NCI-H2107 (cell line): ENCODE measurements at regions not wholly inside any gene's neighbourhood (a gene's known extent, or its start where the extent isn't known, plus 50 kb on each side); places are given as distances from the start of the nearest gene placed in this dataset.

Experiments used
- DNase-seq: peaks from one replicate; lab custom pipeline; 2025; lab: John Stamatoyannopoulos, UW

DNA sequence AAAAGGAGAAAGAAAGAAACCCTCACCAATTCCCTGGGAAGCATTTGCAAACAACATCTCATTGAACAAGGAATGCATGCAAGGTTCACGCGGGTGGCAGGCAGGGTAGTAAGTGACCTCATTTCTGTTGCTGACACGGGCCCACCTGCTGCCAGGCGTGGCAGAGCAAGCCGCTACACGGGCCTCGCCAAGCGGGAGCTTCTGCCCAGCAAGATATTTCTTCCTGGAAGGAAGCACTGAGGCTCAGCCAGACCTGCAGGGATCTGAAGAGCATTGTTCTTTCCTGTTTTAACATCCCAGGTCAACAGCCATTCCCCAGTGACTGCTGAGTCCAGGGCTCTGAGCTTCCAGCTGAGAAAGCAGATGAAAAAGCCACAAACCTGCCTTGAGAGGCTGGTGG lies 91.9 kb upstream of the IGSF21 start:
- no peak for DNase-seq

DNA sequence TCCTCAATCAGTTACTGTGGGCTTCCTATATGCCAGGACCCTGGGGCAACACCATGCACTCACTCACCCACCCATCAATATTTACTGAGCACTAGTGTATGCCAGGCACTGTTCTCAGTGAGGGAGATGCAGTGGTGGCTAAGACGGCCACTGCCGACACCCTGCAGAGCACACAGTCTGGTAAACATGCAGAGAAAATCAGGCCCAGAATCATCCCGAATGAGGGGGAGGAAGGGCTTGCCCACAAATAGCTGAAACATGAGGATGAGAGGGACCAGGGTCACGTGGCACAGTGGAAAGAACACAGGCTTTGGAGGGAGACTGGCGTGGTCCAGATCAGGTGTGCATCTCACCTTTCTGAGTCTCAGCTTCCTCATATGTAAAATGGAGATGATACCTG lies 89.2 kb upstream of the IGSF21 start:
- peak; percentile 43 for DNase-seq

DNA sequence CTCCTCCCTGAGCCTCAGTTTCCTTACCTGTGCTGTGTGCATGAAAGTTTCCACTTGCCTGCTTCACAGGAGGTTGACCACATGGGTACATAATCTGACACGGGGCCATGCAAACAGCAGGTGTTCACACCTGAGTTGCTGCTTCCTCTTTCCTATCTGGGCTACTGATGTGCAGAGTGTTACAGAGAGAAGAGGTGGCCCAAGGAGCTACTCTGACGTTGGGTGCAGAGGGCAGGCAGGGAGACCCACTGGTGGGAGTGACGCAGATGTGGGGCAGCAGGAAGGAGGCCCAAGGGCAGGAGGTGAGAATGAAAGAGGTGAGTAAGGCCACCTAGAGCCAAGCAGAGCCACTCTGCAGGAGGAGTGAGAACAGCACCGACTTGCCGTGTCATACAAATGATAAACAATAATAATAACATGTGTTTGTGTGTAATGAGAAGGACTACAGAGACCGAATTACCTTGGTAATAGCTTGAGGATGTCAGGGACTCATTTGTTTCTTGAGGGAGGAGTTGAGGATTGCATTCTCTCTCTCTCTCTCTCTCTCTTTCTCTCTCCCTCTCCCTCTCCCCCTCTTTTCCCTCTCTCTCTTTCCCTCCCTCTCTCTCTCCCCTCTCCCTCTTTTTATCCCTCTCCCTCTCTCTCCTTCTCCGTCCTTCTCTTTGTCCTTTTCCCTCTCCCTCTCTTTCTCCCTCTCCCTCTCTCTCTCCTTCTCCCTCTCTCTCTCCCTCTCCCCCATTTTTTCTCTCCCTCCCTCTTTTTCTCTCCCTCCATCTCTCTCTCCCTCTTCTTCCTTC lies 87.4 kb upstream of the IGSF21 start:
- no peak for DNase-seq

DNA sequence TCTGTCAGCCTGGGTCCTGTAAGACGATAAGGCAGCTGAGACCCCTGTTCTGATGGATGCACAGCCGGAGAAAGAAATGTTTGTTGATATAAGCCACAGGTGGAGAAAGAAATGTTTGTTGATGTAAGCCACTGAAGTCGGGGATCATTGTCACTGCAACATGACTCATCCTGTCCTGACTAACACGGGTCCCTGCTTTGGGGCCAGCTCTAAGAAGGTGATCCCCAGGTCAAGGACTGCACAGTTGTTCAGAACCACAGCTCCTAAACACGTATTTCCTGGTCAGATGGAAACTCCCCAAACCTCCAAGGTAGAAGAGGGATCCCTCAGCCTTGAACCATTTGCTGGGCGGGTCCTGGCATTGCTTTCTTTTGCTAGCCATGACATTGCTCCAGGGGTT lies 86.4 kb upstream of the IGSF21 start:
- no peak for DNase-seq

DNA sequence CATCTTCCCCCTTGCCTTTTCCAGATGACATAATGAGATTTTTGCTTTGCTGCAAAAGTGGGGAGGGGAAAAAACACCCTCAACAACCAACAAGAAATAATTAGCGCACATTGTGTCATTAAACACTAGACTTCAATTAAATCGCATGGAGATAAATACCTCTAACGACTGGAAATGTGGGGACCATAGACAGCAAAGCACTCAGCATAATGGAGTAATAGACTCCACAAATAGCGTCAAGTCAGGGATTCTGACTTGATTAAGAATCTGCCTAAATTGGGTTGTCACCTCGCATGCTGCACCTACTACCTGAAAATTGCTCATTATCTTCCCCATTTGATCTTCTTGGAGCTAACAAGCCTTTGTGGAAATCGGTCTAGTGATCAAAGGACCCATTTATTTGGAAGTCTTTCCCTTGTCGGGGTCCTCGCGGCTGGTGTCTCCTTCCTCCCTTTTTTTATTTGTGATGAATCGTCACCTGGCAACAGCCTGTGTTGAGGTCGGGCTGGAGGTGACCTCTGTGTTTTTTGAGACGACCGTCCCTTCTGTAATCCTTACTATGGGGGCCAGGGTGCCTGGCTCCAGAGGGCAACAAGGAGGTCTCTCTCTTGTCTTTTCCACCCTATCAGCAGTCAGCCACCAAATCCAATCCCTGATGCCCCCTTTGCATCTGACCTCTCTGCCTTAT lies 75.3 kb upstream of the IGSF21 start:
- DNase-seq = no peak

DNA sequence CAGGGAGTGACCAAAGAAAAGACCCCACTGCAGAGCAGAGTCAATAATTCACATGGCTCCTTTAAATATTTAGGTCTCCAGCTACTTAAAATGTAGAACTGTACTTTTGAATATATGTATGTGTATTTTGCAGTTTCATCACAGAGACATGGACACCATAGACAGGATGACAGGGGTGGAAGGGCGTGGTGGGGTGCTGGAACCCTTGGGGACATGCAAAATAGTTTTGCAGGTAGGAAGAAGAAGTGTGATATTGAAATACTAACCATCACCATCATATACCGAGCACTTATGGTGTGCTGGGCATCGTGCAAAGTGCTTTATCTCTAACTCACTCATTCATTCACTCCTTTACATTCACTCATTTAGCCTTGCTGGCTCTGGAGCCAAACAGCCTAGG lies 72.5 kb upstream of the IGSF21 start:
- no peak for DNase-seq

DNA sequence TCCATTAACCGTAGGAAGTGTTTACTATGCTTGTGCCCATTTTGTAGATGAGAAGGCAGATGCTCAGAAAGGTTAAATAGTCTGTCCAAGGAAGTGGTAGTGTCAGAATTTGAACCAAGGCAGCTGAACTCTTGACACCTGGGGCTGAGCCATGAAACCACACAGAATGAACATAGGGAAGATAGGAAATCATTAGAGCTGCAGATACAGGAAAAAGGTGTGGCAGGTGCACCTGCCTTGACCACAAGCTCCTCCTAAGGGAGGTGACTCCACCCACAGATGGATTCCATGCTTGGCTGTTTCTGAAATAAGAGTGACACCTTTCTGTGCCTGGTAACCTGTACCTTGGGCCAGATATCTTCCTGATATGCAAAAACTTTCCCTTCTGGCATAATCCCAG lies 69.9 kb upstream of the IGSF21 start:
- DNase-seq = no peak

DNA sequence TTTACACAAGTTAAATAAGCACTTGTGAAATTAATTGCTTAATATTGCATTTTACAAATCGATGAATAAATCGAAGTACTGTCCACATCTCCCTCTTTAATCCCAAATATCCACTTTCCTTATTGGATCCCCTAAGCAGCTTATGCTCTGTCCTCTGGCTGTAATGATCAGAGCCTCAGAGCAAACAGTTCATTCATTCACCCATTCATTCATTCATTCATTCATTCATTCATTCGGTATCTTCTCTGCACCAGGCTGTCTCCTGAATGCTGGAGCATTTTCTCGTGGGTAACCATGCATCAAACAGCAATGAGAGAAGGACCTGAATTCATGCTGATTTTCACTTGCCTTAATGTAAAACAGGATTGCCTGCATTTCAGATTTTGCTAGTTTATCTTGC lies 69.5 kb upstream of the IGSF21 start:
- DNase-seq = no peak

DNA sequence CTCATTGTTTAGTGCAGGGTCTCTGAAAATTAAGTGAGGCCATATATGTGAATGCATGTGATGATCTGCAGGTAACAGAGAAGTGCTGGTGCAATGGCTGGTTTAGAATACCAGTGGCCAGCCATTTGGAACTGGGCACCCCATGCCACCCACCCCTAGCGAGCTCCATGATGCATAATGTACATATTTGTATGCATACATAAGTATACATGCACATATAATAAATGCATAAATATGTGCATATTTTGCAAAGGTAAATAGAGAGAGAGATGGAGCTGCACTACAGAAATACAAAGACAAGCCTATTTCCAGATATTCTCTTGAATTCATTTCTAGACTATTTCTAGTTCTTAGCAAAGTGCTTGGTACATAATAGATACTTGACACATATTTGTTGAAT lies 68.5 kb upstream of the IGSF21 start:
- no peak for DNase-seq

DNA sequence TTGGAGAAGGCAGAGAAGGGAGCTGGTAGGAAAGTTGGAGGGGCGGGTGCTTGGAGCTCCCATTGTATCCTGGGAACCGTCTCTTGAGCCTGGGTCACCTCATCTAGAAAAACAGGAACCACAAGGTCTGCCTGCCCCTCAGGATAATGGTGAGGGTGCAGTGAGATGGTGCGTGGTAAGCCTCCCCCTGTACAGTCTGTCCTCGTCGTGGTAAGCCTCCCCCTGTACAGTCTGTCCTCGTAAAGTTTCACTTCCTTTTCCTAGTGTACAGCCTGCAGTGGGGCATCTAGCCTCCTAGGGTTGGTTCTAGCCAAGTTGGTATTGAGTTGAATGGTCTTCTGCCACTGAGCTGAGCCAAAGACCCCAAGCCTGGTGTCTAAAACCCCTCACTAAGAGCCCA lies 66.5 kb upstream of the IGSF21 start:
- no peak for DNase-seq

DNA sequence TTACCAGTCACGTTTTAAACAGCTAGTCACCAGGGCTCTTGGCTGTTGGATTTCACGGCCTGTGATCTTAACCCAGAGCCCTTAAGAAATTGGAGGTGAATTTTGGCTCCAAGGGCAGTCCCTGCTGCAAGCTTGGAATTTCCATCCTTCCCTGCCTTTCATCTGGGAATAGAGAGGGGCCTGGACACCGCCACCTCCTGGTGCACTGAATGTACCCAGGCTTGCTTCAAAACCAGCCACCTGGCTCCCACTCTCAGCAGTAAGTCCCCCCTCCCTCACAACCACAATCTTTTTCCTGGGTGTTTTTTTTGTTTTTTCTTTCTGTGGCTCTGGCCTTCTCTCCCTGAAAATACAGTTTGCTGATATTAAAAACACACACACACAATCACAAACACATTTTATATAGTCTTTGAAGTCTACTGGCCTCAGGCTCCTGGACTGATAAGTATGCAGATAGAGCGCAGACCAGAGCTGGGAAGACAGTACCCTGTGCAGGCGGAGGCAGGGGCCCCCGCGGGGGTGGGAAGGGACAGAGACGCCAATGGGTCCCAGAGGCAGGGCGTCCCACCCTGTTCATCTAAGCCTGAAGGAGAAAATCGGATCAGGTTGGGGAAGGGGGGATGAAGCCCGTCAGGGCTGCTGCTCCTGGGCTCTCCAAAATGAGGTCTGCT lies 65.8 kb upstream of the IGSF21 start:
- no peak for DNase-seq

DNA sequence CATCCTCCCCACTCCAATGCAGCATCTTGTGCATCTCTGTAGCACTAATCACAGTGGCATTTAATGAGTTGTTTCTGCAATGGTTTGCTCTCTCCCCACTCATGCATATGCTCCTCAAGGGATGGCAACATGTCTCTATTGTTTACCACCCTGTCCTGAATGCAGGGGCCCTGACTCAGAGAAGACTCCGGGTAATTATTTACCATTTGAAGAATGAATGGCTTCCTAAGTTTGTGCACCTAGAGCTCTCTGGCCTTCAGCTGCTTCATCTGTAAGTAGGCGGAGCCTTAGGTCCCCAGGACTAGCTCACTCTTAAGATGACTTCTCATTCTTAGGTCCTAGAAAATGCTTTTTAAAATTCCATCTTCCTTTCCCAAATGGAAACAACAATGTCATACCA lies 63.7 kb upstream of the IGSF21 start:
- no peak for DNase-seq

DNA sequence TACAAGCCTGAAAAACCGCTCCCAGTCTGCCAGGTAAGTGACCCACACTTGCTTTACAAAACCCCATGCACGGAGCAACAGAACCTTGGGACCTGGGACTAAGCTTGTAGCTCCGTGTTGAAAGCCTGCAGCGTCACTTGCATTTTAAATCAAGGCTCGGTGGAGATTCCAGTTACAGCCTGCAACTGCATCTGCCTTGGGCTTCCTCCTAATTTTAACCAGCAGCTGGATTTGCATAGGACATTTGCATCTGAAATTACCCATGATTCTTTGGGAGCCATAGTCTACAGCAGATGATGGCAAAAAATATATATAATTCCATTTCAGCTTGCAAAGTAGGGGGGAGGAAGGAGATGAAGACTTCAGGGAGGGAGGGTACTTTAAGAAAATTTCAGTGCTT lies 62.4 kb upstream of the IGSF21 start:
- no peak for DNase-seq

DNA sequence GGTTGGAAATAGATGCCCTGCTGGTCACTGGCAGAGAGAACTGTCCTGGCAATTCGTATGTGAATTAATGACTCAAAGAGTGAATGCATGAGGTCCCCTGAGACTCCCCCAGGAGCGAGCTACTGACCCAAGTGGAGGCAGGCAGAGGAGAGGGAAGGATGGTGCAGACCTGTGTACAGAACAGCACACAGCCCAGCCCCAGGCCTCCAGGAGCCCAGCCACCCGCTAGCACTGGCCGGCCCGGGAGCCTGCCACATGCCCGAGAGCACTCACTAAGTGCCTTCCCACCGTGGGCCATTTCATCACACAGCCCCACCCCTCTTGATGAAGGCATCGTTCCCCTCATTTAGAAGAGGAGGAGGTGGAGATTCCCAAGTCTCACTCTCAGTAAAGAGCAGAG lies 62.0 kb upstream of the IGSF21 start:
- no peak for DNase-seq

DNA sequence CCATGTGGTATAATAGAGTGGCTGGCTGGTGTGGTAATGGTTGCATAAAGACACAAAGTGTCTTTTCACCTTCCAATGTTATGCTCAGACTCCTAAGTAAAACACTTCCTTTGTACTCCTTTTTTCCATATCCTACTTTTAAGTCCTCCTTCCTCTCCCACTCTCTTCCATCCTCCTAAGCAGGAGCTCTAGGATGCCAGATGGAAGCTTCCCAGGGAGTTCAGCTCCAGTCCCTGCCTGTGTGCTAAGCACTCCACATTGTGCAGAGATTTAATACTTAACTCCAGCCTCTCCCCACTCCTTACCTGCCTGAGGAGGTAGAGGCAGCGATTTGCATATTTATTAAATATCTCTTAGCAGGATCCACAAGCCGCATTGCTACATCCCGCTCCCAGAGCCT lies 60.5 kb upstream of the IGSF21 start:
- DNase-seq = no peak

DNA sequence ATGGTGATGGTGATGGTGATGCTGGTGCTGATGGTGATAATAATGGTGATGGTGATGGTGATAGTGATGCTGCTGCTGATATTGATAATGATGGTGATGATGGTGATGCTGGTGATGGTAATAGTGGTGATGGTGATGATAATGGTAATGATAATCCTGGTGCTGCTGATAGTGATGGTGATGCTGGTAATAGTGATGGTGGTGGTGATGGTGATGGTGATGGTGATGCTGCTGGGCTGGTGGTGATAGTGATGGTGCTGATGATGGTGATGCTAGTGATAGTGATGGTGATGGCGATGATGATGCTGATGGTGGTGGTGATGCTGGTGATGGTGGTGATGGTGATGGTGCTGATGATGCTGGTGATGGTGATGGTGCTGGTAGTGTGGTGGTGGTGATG lies 58.4 kb upstream of the IGSF21 start:
- DNase-seq = no peak

DNA sequence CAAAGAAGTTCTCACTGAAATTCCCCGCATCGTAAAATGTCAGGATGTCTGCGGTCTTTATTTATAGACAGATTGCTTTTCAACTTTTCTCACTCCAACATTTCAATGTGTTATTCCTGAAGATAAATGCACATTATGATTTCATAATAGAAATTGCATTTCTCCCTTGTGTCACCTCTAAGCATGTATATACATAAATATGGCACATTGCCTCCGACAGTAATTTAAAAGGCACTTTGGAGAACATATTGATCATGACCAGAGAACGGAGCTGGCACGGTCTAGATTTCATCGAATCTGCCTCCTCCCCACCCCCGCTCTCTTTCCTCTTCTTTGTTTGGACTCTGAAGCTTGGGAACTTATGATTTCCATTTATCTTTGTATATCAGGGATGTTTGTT lies 54.9 kb upstream of the IGSF21 start:
- no peak for DNase-seq

DNA sequence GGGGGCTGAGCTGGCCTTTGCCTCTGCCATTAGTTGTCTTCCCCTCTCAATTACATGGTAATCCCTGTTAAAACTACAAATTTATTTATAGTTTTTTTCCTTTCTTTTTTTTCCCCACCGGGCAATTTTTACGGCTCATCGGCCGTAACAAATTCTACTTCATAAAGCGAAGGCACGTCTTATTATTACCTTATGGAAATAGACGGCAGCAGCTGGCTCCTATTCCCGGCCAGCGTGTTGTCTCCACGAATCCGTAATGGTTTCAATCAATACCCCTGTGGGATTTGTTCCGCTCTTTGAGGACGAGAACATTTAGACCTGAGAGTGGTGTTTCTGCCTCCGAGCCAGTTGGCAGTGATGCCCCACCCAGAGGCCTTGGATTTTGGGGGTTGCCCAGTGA lies 52.4 kb upstream of the IGSF21 start:
- DNase-seq = no peak

DNA sequence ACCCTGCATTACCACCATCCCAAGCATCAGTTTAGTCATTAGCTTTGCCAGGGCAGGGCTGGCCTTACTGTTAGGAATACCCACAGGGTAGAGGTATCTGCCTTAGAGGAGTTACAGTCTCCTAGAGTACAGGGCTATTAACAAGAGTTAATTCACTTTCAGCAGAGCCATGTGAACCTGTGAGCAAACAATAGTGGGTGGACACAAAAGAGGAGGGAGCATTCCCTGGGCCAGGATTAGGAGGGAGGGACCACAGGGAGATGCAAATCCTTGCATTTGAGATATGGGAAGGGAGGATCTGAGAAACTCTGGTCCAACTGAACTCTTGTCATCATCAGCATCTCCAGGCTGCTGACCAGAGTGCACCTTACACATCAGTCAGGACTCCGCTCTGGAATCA lies 51.1 kb upstream of the IGSF21 start:
- DNase-seq = no peak

DNA sequence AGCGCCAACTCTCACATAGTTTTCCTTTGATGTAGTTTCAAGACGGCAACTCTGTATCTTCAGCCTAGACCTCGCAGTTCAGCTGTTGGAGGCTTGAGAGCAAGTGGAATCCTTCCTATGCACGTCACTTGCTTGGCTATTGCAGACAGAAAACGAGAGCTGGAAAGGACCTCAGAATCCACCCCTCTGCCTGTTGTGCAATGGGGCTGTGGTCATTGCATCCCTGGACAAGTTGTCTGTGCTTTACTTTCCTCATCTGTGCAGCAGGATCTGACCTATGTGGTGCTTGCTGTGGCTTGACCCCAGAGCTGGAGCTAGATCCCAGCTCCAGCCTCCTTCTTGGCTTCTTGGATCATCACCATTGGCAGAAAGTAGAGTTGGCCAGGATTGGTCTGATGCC lies 50.0 kb upstream of the IGSF21 start:
- DNase-seq = no peak
